ENCODE measurements at regions not wholly inside any gene's neighbourhood (a gene's known extent, or its start where the extent isn't known, plus 50 kb on each side); places are given as distances from the start of the nearest gene placed in this dataset.
"Not testable (repeated sequence)": the region's sequence is repeated elsewhere in the genome, so short reads cannot be mapped to it uniquely, and the experiment has no call there.

- TF ChIP-seq POLR2A (IDR thresholded peaks at IDR 0.05) (no peak), CTCF (IDR thresholded peaks at IDR 0.05) (no peak)
- no peaks in the 10 kb centered on the region for H3K27me3 ChIP-seq
- H3K36me3 ChIP-seq (ENCODE audit: low read depth, missing control alignments), result no peaks in the 10 kb centered on the region
- H3K27ac ChIP-seq, result no peak overlapping the region
- no peaks in the 10 kb centered on the region for H3K4me1 ChIP-seq
- H3K4me3 ChIP-seq, result no peak overlapping the region
- 96 to 100% methylated on average over 1 of the region's 1 CpG for WGBS, 2 donors
- intact Hi-C loops (cut with DNase I; ENCODE audit: low total_unique reads), result no loop called here
- no peak for DNase-seq
- no peaks in the 10 kb centered on the region for H3K9me3 ChIP-seq
Measured at GRCh38 chr22:25495285-25495684, 69.2 kb upstream of the GRK3 start.

- H3K4me1 ChIP-seq, result no peaks in the 10 kb centered on the region
- intact Hi-C loops (cut with DNase I; ENCODE audit: low total_unique reads), result no loop called here
- no peak overlapping the region for H3K4me3 ChIP-seq
- no peak for DNase-seq
- H3K9me3 ChIP-seq, result no peaks in the 10 kb centered on the region
- H3K27ac ChIP-seq, result no peak overlapping the region
- no peaks in the 10 kb centered on the region for H3K27me3 ChIP-seq
- no peaks in the 10 kb centered on the region for H3K36me3 ChIP-seq (ENCODE audit: low read depth, missing control alignments)
- WGBS, 2 donors, result 91% methylated on average over 4 of the region's 4 CpGs
- TF ChIP-seq CTCF (IDR thresholded peaks at IDR 0.05) (no peak), POLR2A (IDR thresholded peaks at IDR 0.05) (no peak)
Measured at GRCh38 chr22:25496396-25497064, 67.9 kb upstream of the GRK3 start.

- no peak overlapping the region for H3K4me3 ChIP-seq
- no peak overlapping the region for H3K27ac ChIP-seq
- no peak for DNase-seq
- intact Hi-C loops (cut with DNase I; ENCODE audit: low total_unique reads), result no loop called here
- 51 to 57% methylated on average over 2 of the region's 2 CpGs for WGBS, 2 donors
- TF ChIP-seq CTCF (IDR thresholded peaks at IDR 0.05) (no peak), POLR2A (IDR thresholded peaks at IDR 0.05) (no peak)
- no peaks in the 10 kb centered on the region for H3K27me3 ChIP-seq
- H3K36me3 ChIP-seq (ENCODE audit: low read depth, missing control alignments), result no peaks in the 10 kb centered on the region
- no peaks in the 10 kb centered on the region for H3K9me3 ChIP-seq
- no peaks in the 10 kb centered on the region for H3K4me1 ChIP-seq
Measured at GRCh38 chr22:25497181-25497641, 67.3 kb upstream of the GRK3 start.

- intact Hi-C loops (cut with DNase I; ENCODE audit: low total_unique reads), result no loop called here
- no peak for TF ChIP-seq POLR2A (IDR thresholded peaks at IDR 0.05)
- no peak for TF ChIP-seq CTCF (IDR thresholded peaks at IDR 0.05)
- Histone ChIP-seq H3K4me1 (no peaks in the 10 kb centered on the region), H3K27ac (no peak overlapping the region), H3K36me3 (ENCODE audit: low read depth, missing control alignments) (no peaks in the 10 kb centered on the region), H3K27me3 (no peaks in the 10 kb centered on the region), H3K4me3 (no peak overlapping the region), H3K9me3 (no peaks in the 10 kb centered on the region)
- no peak for DNase-seq
- 85 to 92% methylated on average over 2 of the region's 2 CpGs for WGBS, 2 donors
Measured at GRCh38 chr22:25497716-25498115, 66.8 kb upstream of the GRK3 start.

GRCh38 chr22:25500671-25501070, 63.8 kb upstream of the GRK3 start:
- H3K36me3 ChIP-seq (ENCODE audit: low read depth, missing control alignments); H3K27ac ChIP-seq; intact Hi-C loops (cut with DNase I; ENCODE audit: low total_unique reads); H3K9me3 ChIP-seq; DNase-seq; H3K4me1 ChIP-seq; H3K27me3 ChIP-seq; H3K4me3 ChIP-seq: not testable (repeated sequence)
- 82% methylated on average over 3 of the region's 3 CpGs for WGBS, 2 donors

- H3K4me1 ChIP-seq; intact Hi-C loops (cut with DNase I; ENCODE audit: low total_unique reads); H3K36me3 ChIP-seq (ENCODE audit: low read depth, missing control alignments); DNase-seq; H3K27ac ChIP-seq; H3K4me3 ChIP-seq; H3K27me3 ChIP-seq; H3K9me3 ChIP-seq: not testable (repeated sequence)
- 68% methylated on average over 1 of the region's 1 CpG; no CpG with 5 or more reads in 1 of the 2 donors for WGBS, 2 donors
Measured at GRCh38 chr22:25504017-25504416, 60.5 kb upstream of the GRK3 start.
